GM12865 (cell line): ENCODE measurements at regions not wholly inside any gene's neighbourhood (a gene's known extent, or its start where the extent isn't known, plus 50 kb on each side); places are given as distances from the start of the nearest gene placed in this dataset.

Source experiments
- DNase-seq: peaks from one replicate; pipeline ENCODE4 v3.0.0; 2010; ENCODE audit warnings: low read depth
- H3K4me3 ChIP-seq: 2 replicates; pipeline ENCODE4 v1.5.1; 2011; ENCODE audit warnings: mild to moderate bottlenecking, low read depth, low read length, control low read depth
- CTCF ChIP-seq: IDR thresholded peaks from 2 replicates; pipeline ENCODE4 v1.5.1; 2011; ENCODE audit warnings: low read length, control low read depth, low read depth, inconsistent platforms; ENCODE audit not compliant: insufficient read depth; ENCODE audit errors: missing control alignments

GRCh38 chr3:178083906-178084866 lies 452.1 kb upstream of the KCNMB2 start:
- no peak for DNase-seq
- no peak overlapping the region for H3K4me3 ChIP-seq
- peak; percentile 12 for TF ChIP-seq CTCF

GRCh38 chr3:178084938-178085816 lies 451.1 kb upstream of the KCNMB2 start:
- TF ChIP-seq CTCF: no peak
- DNase-seq: peak; percentile 32
- H3K4me3 ChIP-seq: no peak overlapping the region

DNA sequence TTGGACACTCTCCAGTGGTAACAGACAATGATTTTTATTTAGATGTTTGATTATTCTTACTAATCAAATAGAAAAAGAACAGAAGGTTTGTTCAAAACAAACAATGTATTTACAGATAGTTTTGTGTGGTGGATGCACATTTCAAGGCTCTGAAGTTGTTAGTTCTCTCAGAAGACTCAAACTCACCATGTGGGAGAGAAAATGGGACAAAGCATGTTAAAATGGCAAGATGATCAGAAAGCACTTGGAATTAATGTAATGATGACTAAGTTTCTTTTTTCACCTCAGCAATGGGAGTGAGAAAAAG lies 450.5 kb upstream of the KCNMB2 start:
- DNase-seq: no peak
- no peak overlapping the region for H3K4me3 ChIP-seq
- no peak for TF ChIP-seq CTCF

GRCh38 chr3:178086144-178086825 lies 450.0 kb upstream of the KCNMB2 start:
- H3K4me3 ChIP-seq: no peak overlapping the region
- no peak for TF ChIP-seq CTCF
- no peak for DNase-seq

DNA sequence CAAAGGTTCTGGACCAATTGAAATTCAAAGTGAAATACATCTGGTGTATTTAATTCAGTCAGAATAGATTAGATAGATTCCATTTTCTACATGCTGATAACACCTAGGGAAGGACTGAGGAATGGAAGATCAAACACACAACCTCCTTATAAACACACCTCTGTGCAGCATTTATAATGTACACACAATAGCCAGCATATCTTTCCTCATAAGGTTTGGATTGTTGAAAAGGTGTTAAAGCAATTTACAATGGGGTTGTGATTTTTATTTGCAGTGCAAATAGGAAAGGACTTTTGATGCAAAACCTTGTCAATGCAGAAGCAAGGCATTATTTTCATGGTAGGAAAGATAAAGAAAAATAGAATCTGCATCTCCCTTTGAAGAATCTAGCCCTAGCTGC lies 448.9 kb upstream of the KCNMB2 start:
- TF ChIP-seq CTCF: no peak
- no peak for DNase-seq
- H3K4me3 ChIP-seq: no peak overlapping the region

- H3K4me3 ChIP-seq: no peak overlapping the region
- TF ChIP-seq CTCF: no peak
- no peak for DNase-seq
Observed at GRCh38 chr3:178088963-178089362, 447.3 kb upstream of the KCNMB2 start.
